H1 (cell line): ENCODE measurements at regions not wholly inside any gene's neighbourhood (a gene's known extent, or its start where the extent isn't known, plus 50 kb on each side); places are given as distances from the start of the nearest gene placed in this dataset.

ENCODE experiments used
- CTCF ChIA-PET: fragments of 300-600 bp; sonication (Branson Sonifier 250); formaldehyde crosslinking; loops from one replicate; lab custom pipeline; 2021; ENCODE audit not compliant: partially characterized antibody; lab: Charles Lee
- POLR2A ChIA-PET: fragments of 300-600 bp; sonication (Branson Sonifier 250); formaldehyde crosslinking; loops from one replicate; lab custom pipeline; 2021; ENCODE audit warnings: inconsistent platforms; ENCODE audit not compliant: partially characterized antibody; lab: Charles Lee
- DNase-seq, 2 experiments: peaks; one replicate each; pipeline versions ENCODE4 v3.0.0 to v3.0.0-alpha.2; 2010 to 2022; ENCODE audit warnings: low spot score in 2 of 2, low read depth in 1 of 2, mixed read lengths in 1 of 2
- FAIRE-seq: peaks from 2 replicates; lab custom pipeline; 2011; peaks lifted over from hg19 to GRCh38; lab: Jason Lieb, UNC
- H2AFZ ChIP-seq: 2 replicates; pipeline ENCODE4 v1.8.1; 2012; ENCODE audit warnings: low read length, inconsistent platforms
- H2AK5ac ChIP-seq: 2 replicates; pipeline ENCODE4 v1.6.1; 2013; ENCODE audit warnings: low read depth, low read length
- H2BK120ac ChIP-seq: replicated peaks from 2 replicates; pipeline ENCODE3; 2013; ENCODE audit warnings: low read depth, low read length, inconsistent platforms
- H2BK12ac ChIP-seq: 2 replicates; pipeline ENCODE4 v1.6.1; 2013; ENCODE audit warnings: low read depth, low read length
- H2BK15ac ChIP-seq: 2 replicates; pipeline ENCODE4 v1.6.1; 2013; ENCODE audit warnings: low read length
- H2BK20ac ChIP-seq: 2 replicates; pipeline ENCODE4 v1.6.1; 2013; ENCODE audit warnings: low read length
- H2BK5ac ChIP-seq: 2 replicates; pipeline ENCODE4 v1.6.1; 2013; ENCODE audit warnings: low read depth, low read length
- H3K14ac ChIP-seq: 2 replicates; pipeline ENCODE4 v1.6.1; 2013; ENCODE audit warnings: inconsistent platforms; ENCODE audit not compliant: insufficient read length
- H3K18ac ChIP-seq: 2 replicates; pipeline ENCODE4 v1.6.1; 2013; ENCODE audit warnings: low read length; ENCODE audit errors: extremely low read depth
- H3K23ac ChIP-seq: 2 replicates; pipeline ENCODE4 v1.6.1; 2013; ENCODE audit warnings: inconsistent platforms; ENCODE audit not compliant: insufficient read length
- H3K23me2 ChIP-seq: 2 replicates; pipeline ENCODE4 v1.6.1; 2013; ENCODE audit warnings: low read depth, low read length
- H3K27ac ChIP-seq: 2 replicates; pipeline ENCODE4 v1.6.1; 2011; ENCODE audit warnings: low read depth, low read length, inconsistent platforms
- H3K27me3 ChIP-seq, 4 experiments: replicated peaks in 1 of 4; 1 replicate in 1 of 4; 2 replicates in 3 of 4; pipeline versions ENCODE4 v1.6.1 to v1.8.1; 2011 to 2013; ENCODE audit warnings: low read length in 3 of 4, mild to moderate bottlenecking in 3 of 4, inconsistent platforms in 2 of 4, mixed read lengths in 2 of 4, moderate library complexity in 1 of 4; ENCODE audit not compliant: control insufficient read depth in 3 of 4, insufficient read depth in 3 of 4; ENCODE audit errors: extremely low read depth in 1 of 4
- H3K36me3 ChIP-seq, 4 experiments: 2 replicates each; pipeline versions ENCODE4 v1.6.1 to v1.8.1; 2011 to 2013; ENCODE audit warnings: mild to moderate bottlenecking in 4 of 4, low read length in 3 of 4, moderate library complexity in 2 of 4, control low read depth in 1 of 4, inconsistent platforms in 1 of 4; ENCODE audit not compliant: insufficient read depth in 4 of 4, control insufficient read depth in 2 of 4
- H3K4ac ChIP-seq: replicated peaks from 2 replicates; pipeline ENCODE3; 2013; ENCODE audit warnings: low read length, low read depth, mixed read lengths, inconsistent platforms; ENCODE audit not compliant: insufficient read length
- H3K4me1 ChIP-seq, 4 experiments: replicated peaks in 1 of 4; 1 replicate in 1 of 4; 2 replicates in 3 of 4; pipeline versions ENCODE4 v1.6.1 to v1.8.1; 2011 to 2013; ENCODE audit warnings: low read length in 3 of 4, inconsistent platforms in 2 of 4, mixed read lengths in 1 of 4; ENCODE audit not compliant: insufficient read depth in 4 of 4, control insufficient read depth in 3 of 4
- H3K4me2 ChIP-seq, 2 experiments: 2 replicates each; pipeline versions ENCODE4 v1.6.1 to v1.8.1; 2011 to 2013; ENCODE audit warnings: low read depth in 2 of 2, low read length in 2 of 2, control low read depth in 1 of 2, inconsistent platforms in 1 of 2, mild to moderate bottlenecking in 1 of 2; ENCODE audit not compliant: insufficient read depth in 1 of 2
- H3K4me3 ChIP-seq, 4 experiments: fragments of 200-600, 300-600 bp in 1 of 4; sonication (generic), shearing (Covaris generic), sonication (Bioruptor Twin) in 1 of 4; 2 replicates each; pipeline versions ENCODE4 v1.5.1 to v1.8.1; 2011 to 2016; ENCODE audit warnings: low read length in 4 of 4, low read depth in 3 of 4, control low read depth in 2 of 4, inconsistent platforms in 2 of 4, mild to moderate bottlenecking in 2 of 4, mixed read lengths in 1 of 4, moderate library complexity in 1 of 4; ENCODE audit not compliant: insufficient read depth in 2 of 4; ENCODE audit errors: extremely low read depth in 1 of 4
- H3K56ac ChIP-seq: replicated peaks from 2 replicates; pipeline ENCODE3; 2013; ENCODE audit warnings: low read depth, mild to moderate bottlenecking, mixed read lengths, low read length, inconsistent platforms; ENCODE audit not compliant: insufficient read length
- H3K79me1 ChIP-seq: 2 replicates; pipeline ENCODE4 v1.6.1; 2013; ENCODE audit warnings: low read depth, low read length, control low read depth
- H3K79me2 ChIP-seq, 2 experiments: 2 replicates each; pipeline versions ENCODE4 v1.6.1 to v1.8.1; 2012 to 2013; ENCODE audit warnings: low read length in 2 of 2, mild to moderate bottlenecking in 2 of 2, inconsistent platforms in 1 of 2; ENCODE audit not compliant: insufficient read depth in 2 of 2, control insufficient read depth in 1 of 2
- H3K9ac ChIP-seq, 4 experiments: replicated peaks in 1 of 4; 1 replicate in 1 of 4; 2 replicates in 3 of 4; pipeline versions ENCODE4 v1.6.1 to v1.8.1; 2011 to 2013; ENCODE audit warnings: low read depth in 3 of 4, low read length in 3 of 4, control low read depth in 2 of 4, mild to moderate bottlenecking in 2 of 4, moderate library complexity in 2 of 4, inconsistent platforms in 1 of 4; ENCODE audit errors: extremely low read depth in 1 of 4
- H3K9me3 ChIP-seq, 2 experiments: 2 replicates each; pipeline versions ENCODE4 v1.6.1 to v1.8.1; 2012 to 2013; ENCODE audit warnings: mild to moderate bottlenecking in 2 of 2, moderate library complexity in 2 of 2, control low read depth in 1 of 2, inconsistent platforms in 1 of 2, low read depth in 1 of 2, low read length in 1 of 2, mixed read lengths in 1 of 2; ENCODE audit not compliant: insufficient read depth in 2 of 2
- H4K20me1 ChIP-seq, 2 experiments: replicated peaks in 1 of 2; 2 replicates each; pipeline versions ENCODE3 to v1.8.1; 2011 to 2013; ENCODE audit warnings: inconsistent platforms in 2 of 2, low read length in 2 of 2, mild to moderate bottlenecking in 1 of 2; ENCODE audit not compliant: insufficient read depth in 2 of 2, control insufficient read depth in 1 of 2
- H4K5ac ChIP-seq: 2 replicates; pipeline ENCODE4 v1.6.1; 2013; ENCODE audit warnings: low read length, low read depth, mixed read lengths, inconsistent platforms; ENCODE audit not compliant: insufficient read length
- H4K8ac ChIP-seq: 2 replicates; pipeline ENCODE4 v1.8.0; 2013; ENCODE audit warnings: mild to moderate bottlenecking, moderate library complexity, low read length, inconsistent platforms; ENCODE audit not compliant: insufficient read depth; ENCODE audit errors: extremely low read depth
- H4K91ac ChIP-seq: replicated peaks from 2 replicates; pipeline ENCODE3; 2013; ENCODE audit warnings: low read length, mixed read lengths, inconsistent platforms; ENCODE audit not compliant: insufficient read length
- ATF3 ChIP-seq: IDR thresholded peaks from 2 replicates; pipeline ENCODE4 v1.6.1; 2011; ENCODE audit warnings: low read depth, mild to moderate bottlenecking, low read length; ENCODE audit not compliant: insufficient read depth
- CBX5 ChIP-seq: fragments of 300-800, 300-1000 bp; sonication (generic); IDR thresholded peaks from 2 replicates; pipeline ENCODE4 v1.7.1; 2016; ENCODE audit warnings: antibody characterized with exemption, low read length, low read depth
- CHD2 ChIP-seq: IDR thresholded peaks from 2 replicates; pipeline ENCODE4 v1.6.1; 2012; ENCODE audit warnings: low read length, improper control_type of control experiment
- CTCF ChIP-seq, 3 experiments: IDR thresholded peaks; 1 replicate in 2 of 3; 2 replicates in 1 of 3; pipeline versions ENCODE4 v1.5.1 to v1.6.1; 2011; ENCODE audit warnings: low read length in 3 of 3, mild to moderate bottlenecking in 3 of 3, inconsistent platforms in 2 of 3, low read depth in 1 of 3, moderate library complexity in 1 of 3; ENCODE audit not compliant: insufficient read depth in 1 of 3; ENCODE audit errors: control extremely low read depth in 1 of 3
- EZH2 ChIP-seq: fragments of 200-600 bp; sonication (generic); IDR thresholded peaks from 2 replicates; pipeline ENCODE4 v1.7.1; 2012; ENCODE audit warnings: low read depth, mild to moderate bottlenecking, moderate library complexity, low read length, inconsistent platforms; ENCODE audit not compliant: severe bottlenecking
- HDAC6 ChIP-seq: IDR thresholded peaks from one replicate; pipeline ENCODE4 v1.7.1; 2012; ENCODE audit warnings: low read depth, mild to moderate bottlenecking, inconsistent platforms, low read length, moderate library complexity
- NANOG ChIP-seq: IDR thresholded peaks from 2 replicates; pipeline ENCODE4 v1.6.1; 2011; ENCODE audit warnings: low read length, low read depth, mild to moderate bottlenecking, inconsistent platforms; ENCODE audit not compliant: insufficient read depth, poor library complexity, severe bottlenecking
- POLR2AphosphoS5 ChIP-seq: IDR thresholded peaks from 2 replicates; pipeline ENCODE4 v1.6.1; 2011; ENCODE audit warnings: low read depth, low read length
- RBBP5 ChIP-seq: IDR thresholded peaks from 2 replicates; pipeline ENCODE4 v1.7.1; 2012; ENCODE audit warnings: low read depth, mild to moderate bottlenecking, inconsistent platforms, low read length, moderate library complexity, borderline replicate concordance
- SP1 ChIP-seq: IDR thresholded peaks from 2 replicates; pipeline ENCODE4 v1.6.1; 2011; ENCODE audit warnings: low read depth, low read length
- TEAD4 ChIP-seq: IDR thresholded peaks from 2 replicates; pipeline ENCODE4 v1.6.1; 2012; ENCODE audit warnings: low read depth, low read length, inconsistent platforms, mixed read lengths
- WGBS, 2 experiments: shearing (Covaris generic) in 1 of 2; methylation state at CpG; one replicate each; pipeline versions ENCODE4 v1.1.6 to v1.1.7; 2013 to 2015; ENCODE audit warnings: low lambda C conversion rate in 2 of 2, mixed read lengths in 2 of 2, inconsistent platforms in 1 of 2, low coverage in 1 of 2, missing lambda C conversion rate in 1 of 2; ENCODE audit not compliant: insufficient replicate concordance in 2 of 2, insufficient coverage in 1 of 2, insufficient read length in 1 of 2; ENCODE audit errors: extremely low coverage in 1 of 2, missing lambda C conversion rate in 1 of 2; 5-methylcytosine and 5-hydroxymethylcytosine counted together

- POLR2A ChIA-PET, result no interaction called here
- H2AK5ac ChIP-seq, result no peak overlapping the region
- no peak overlapping the region for H3K4ac ChIP-seq
- no peaks in the 10 kb centered on the region for H3K9me3 ChIP-seq
- no peak overlapping the region for H2BK12ac ChIP-seq
- H3K4me2 ChIP-seq, result no peak overlapping the region
- DNase-seq (no peak), FAIRE-seq (no peak)
- no peak overlapping the region for H3K27ac ChIP-seq
- H2BK20ac ChIP-seq, result no peak overlapping the region
- H3K18ac ChIP-seq, result no peak overlapping the region
- no peak overlapping the region for H4K8ac ChIP-seq
- no peaks in the 10 kb centered on the region; the same call in 1 of the 2 replicates for H3K23me2 ChIP-seq
- H3K79me2 ChIP-seq, result no peaks in the 10 kb centered on the region
- no peaks in the 10 kb centered on the region for H3K36me3 ChIP-seq
- H3K4me3 ChIP-seq, result no peak overlapping the region
- H3K4me1 ChIP-seq, result no peaks in the 10 kb centered on the region
- 92% methylated on average over 9 of the region's 9 CpGs; no CpG with 5 or more reads in 1 of the 2 experiments for WGBS, 2 experiments
- H4K91ac ChIP-seq, result no peak overlapping the region
- H2BK5ac ChIP-seq, result no peak overlapping the region
- no peak overlapping the region for H3K14ac ChIP-seq
- H3K27me3 ChIP-seq, result no peaks in the 10 kb centered on the region; a peak in 1 of 7 replicates
- H4K20me1 ChIP-seq, result no peaks in the 10 kb centered on the region
- no peak overlapping the region for H2BK15ac ChIP-seq
- no peak overlapping the region for H2BK120ac ChIP-seq
- no peak overlapping the region for H4K5ac ChIP-seq
- CTCF ChIA-PET, result interaction anchor here (0.9 to 4.2 kb wide), 5 partner anchors 68 to 298 kb away, joined by 3 to 30 read pairs (median 14); partner anchors contain the start of gene IRX6
- H3K23ac ChIP-seq, result no peak overlapping the region
- H3K79me1 ChIP-seq, result no peaks in the 10 kb centered on the region
- H3K9ac ChIP-seq, result no peak overlapping the region
- no peak overlapping the region for H3K56ac ChIP-seq
- H2AFZ ChIP-seq, result no peak overlapping the region
- TF ChIP-seq CBX5, result no peak
- no peak for TF ChIP-seq POLR2AphosphoS5
- no peak for TF ChIP-seq RBBP5
- no peak for TF ChIP-seq TEAD4
- TF ChIP-seq CTCF (IDR thresholded peaks at IDR 0.05; ENCODE audit: control extremely low read depth in 1 of 3, insufficient read depth in 1 of 3, low read depth in 1 of 3, low read length in 3 of 3), result no peak
- no peak for TF ChIP-seq EZH2
- no peak for TF ChIP-seq HDAC6
- no peak for TF ChIP-seq CHD2
- no peak for TF ChIP-seq SP1
- no peak for TF ChIP-seq NANOG
- no peak for TF ChIP-seq ATF3
Observed at GRCh38 chr16:55255733-55256282, 68.2 kb upstream of the IRX6 start.
